ENCODE measurements at regions not wholly inside any gene's neighbourhood (a gene's known extent, or its start where the extent isn't known, plus 50 kb on each side); places are given as distances from the start of the nearest gene placed in this dataset.
"Not testable (repeated sequence)": the region's sequence is repeated elsewhere in the genome, so short reads cannot be mapped to it uniquely, and the experiment has no call there.

DNA sequence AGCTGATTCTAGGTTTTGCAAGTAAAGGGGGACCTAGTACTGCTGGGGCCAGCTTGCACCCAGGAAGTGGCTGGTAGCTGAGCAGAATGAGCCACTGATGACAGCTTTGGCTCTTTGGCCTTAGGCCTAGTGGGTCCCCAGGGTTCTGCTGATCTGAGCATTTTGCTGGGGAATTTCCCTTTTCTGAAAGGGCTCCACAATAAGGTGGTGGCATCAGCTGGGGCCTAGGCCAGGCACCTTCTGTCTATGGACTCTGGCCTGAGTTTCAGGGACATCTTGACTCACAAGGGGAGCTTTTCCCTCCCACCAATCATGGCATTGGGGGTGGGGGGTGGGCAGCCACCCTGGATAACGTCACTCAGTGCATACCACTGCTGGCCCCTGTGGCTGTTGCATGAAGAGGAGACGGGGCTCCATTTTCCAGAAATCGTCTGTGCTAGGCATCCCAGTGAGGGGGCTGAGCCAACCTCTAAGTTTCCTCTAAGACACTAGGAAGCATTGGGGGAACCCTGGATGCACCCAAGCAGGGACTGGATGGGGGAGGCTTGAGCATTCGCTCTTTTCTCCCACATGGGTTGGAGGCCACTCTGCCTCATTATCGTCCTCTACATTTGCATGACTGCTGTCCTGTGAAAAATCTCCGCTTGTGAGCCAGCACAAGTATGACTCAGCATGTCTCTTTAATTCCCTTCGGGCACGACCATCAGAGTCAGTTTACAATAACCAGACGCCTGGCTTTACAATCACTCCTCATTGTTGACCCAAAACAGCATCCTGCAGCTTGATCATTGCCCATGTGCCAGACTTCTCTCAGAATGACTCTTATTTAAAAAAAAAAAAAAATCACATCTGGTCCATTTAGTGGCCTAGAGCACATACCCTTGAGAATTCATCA lies 145.0 kb upstream of the THY1 start:
- DNase-seq (ENCODE audit: low spot score in 2 of 2) = no peak
- intact Hi-C loops (cut with DNase I; ENCODE audit: low total_unique reads) = no loop called here
- no peak overlapping the region for H3K4me3 ChIP-seq (ENCODE audit: low read depth, poor library complexity, severe bottlenecking)
- 45 to 51% methylated on average over 9 of the region's 9 CpGs for WGBS, 2 donors
- TF ChIP-seq, protein P1, sequence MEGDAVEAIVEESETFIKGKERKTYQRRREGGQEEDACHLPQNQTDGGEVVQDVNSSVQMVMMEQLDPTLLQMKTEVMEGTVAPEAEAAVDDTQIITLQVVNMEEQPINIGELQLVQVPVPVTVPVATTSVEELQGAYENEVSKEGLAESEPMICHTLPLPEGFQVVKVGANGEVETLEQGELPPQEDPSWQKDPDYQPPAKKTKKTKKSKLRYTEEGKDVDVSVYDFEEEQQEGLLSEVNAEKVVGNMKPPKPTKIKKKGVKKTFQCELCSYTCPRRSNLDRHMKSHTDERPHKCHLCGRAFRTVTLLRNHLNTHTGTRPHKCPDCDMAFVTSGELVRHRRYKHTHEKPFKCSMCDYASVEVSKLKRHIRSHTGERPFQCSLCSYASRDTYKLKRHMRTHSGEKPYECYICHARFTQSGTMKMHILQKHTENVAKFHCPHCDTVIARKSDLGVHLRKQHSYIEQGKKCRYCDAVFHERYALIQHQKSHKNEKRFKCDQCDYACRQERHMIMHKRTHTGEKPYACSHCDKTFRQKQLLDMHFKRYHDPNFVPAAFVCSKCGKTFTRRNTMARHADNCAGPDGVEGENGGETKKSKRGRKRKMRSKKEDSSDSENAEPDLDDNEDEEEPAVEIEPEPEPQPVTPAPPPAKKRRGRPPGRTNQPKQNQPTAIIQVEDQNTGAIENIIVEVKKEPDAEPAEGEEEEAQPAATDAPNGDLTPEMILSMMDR (IDR thresholded peaks at IDR 0.05) = no peak
- TF ChIP-seq POLR2A (IDR thresholded peaks at IDR 0.05) = no peak

DNA sequence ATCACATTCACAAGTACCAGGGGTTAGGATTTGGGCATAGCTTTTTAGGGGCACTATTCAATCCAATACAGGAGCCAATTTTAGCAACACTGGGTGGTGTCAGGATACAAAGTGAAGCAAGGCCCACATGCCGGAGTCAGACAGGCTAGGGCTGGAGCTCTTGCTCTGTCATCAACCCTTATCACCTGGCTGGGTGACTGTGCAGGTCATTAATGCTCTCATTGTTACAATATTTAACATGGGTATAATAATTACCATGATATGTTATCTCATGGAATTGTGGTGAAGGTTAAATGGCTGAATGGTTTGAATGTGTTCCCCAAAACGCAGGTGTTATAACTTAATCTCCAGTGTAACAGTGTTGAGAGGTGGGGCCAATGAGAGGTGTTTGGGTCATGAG lies 143.3 kb upstream of the THY1 start:
- DNase-seq (ENCODE audit: low spot score in 2 of 2) = no peak
- TF ChIP-seq, protein P1 (IDR thresholded peaks at IDR 0.05) = no peak
- no peak for TF ChIP-seq POLR2A (IDR thresholded peaks at IDR 0.05)
- intact Hi-C loops (cut with DNase I; ENCODE audit: low total_unique reads) = no loop called here
- H3K4me3 ChIP-seq (ENCODE audit: low read depth, poor library complexity, severe bottlenecking) = no peak overlapping the region
- WGBS, 2 donors = 92 to 93% methylated on average over 2 of the region's 2 CpGs

DNA sequence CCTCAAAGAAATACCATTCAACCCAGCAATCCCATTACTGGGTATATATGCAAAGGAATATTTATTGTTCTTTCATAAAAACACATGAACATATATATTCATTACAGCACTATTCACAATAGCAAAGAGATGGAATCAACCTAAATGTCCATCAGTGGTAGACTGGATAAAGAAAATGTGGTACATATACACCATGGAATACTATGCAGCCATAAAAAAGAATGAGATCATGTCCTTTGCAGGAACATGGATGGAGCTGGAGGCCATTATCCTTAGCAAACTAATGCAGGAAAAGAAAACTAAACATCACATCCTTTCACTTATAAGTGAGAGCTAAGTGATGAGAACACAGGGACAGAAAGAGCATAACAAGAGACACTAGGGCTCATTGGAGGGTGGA lies 142.7 kb upstream of the THY1 start:
- DNase-seq (ENCODE audit: low spot score in 2 of 2); intact Hi-C loops (cut with DNase I; ENCODE audit: low total_unique reads); H3K4me3 ChIP-seq (ENCODE audit: low read depth, poor library complexity, severe bottlenecking): not testable (repeated sequence)

DNA sequence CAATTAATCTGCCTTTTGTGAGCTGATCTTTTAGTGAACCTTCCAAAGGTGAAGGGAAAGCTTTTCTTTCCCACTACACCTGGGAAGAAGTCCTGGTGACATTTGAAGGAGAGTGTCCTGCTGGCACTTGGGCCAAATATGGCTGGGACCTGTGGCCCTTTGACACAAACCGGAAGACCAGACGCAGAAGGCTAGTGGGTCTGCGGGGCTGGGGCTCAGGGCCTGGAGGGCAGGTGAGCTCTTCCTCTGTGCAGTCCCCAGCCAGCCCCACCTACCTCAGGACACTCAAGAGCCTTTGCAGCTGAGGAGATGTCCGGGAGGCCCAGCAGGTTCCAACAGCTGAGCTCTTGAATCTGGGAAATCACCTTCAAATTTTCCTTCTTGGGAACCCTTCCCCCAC lies 138.0 kb upstream of the THY1 start:
- H3K4me3 ChIP-seq (ENCODE audit: low read depth, poor library complexity, severe bottlenecking) = no peak overlapping the region
- no peak for DNase-seq (ENCODE audit: low spot score in 2 of 2)
- TF ChIP-seq, protein P1 (IDR thresholded peaks at IDR 0.05) = no peak
- no peak for TF ChIP-seq POLR2A (IDR thresholded peaks at IDR 0.05)
- intact Hi-C loops (cut with DNase I; ENCODE audit: low total_unique reads) = no loop called here
- 87 to 88% methylated on average over 4 of the region's 4 CpGs for WGBS, 2 donors

- TF ChIP-seq POLR2A (IDR thresholded peaks at IDR 0.05) = no peak
- TF ChIP-seq, protein P1 (IDR thresholded peaks at IDR 0.05) = no peak
- H3K4me3 ChIP-seq (ENCODE audit: low read depth, poor library complexity, severe bottlenecking) = no peak overlapping the region
- 78 to 85% methylated on average over 6 of the region's 6 CpGs for WGBS, 2 donors
- no peak for DNase-seq (ENCODE audit: low spot score in 2 of 2)
- intact Hi-C loops (cut with DNase I; ENCODE audit: low total_unique reads) = no loop called here
Measured at GRCh38 chr11:119560291-119560690, 137.3 kb upstream of the THY1 start.

DNA sequence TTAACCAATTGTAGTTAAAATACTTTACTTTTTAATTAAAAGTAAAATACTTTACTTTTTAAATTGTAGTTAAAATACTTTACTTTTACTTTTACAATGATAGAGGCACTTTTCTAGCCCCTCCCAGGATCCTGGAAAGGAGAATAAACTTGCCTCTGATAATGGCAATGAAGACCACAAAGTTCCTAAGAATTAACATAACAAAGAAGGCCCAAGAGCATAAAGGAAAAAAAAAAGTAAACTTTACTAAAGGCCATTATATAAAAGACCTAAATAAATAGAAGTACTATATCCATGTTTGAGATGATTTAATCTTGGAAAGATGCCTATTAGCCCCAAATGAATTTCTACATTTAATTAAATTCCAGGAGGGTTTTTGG lies 129.1 kb upstream of the THY1 start:
- no peak for DNase-seq (ENCODE audit: low spot score in 2 of 2)
- intact Hi-C loops (cut with DNase I; ENCODE audit: low total_unique reads) = no loop called here
- no peak overlapping the region for H3K4me3 ChIP-seq (ENCODE audit: low read depth, poor library complexity, severe bottlenecking)
- TF ChIP-seq, protein P1 (IDR thresholded peaks at IDR 0.05) = no peak
- TF ChIP-seq POLR2A (IDR thresholded peaks at IDR 0.05) = no peak

Measured in lower leg skin (tissue), 4 donors.